ENCODE measurements at regions not wholly inside any gene's neighbourhood (a gene's known extent, or its start where the extent isn't known, plus 50 kb on each side); places are given as distances from the start of the nearest gene placed in this dataset.
A peak's percentile ranks its signal among the peaks of the same experiment; 100 is the strongest.

DNA sequence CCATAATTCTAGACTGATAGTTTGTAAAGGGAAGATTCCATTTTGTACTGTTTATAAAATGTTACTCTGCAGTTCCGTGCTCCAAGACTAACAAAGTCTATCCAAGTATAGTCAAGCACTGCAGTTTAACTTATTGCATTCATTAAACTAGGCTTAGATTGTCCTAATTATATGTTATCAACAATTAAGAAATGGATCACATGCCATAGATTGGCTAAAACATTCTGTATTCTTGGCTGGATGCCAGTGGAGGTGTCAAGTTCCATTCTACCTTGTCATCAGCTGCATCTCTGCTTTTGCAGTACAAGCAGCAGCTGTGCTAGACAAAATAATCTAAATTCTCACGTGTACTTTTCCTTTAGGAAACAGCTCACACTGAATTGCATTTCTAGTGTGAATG, 69.4 kb upstream of the MEF2C start:
- no peak overlapping the region for H3K9ac ChIP-seq (ENCODE audit: low read length in 3 of 3)
- H3K36me3 ChIP-seq (ENCODE audit: control insufficient read depth in 2 of 3, insufficient read depth in 3 of 3, low read length in 3 of 3): no peaks in the 10 kb centered on the region
- H3K27me3 ChIP-seq (ENCODE audit: control insufficient read depth, insufficient read depth, low read length): no peaks in the 10 kb centered on the region
- peak in 4 of 5 donors; percentile 47 to 76 (median 61) for DNase-seq
- H3K9me3 ChIP-seq (ENCODE audit: control insufficient read depth in 2 of 3, insufficient read depth in 1 of 3, low read length in 3 of 3): no peaks in the 10 kb centered on the region
- H3K27ac ChIP-seq (ENCODE audit: low read depth in 2 of 2, low read length in 2 of 2): no peak overlapping the region
- TF ChIP-seq, protein P1, sequence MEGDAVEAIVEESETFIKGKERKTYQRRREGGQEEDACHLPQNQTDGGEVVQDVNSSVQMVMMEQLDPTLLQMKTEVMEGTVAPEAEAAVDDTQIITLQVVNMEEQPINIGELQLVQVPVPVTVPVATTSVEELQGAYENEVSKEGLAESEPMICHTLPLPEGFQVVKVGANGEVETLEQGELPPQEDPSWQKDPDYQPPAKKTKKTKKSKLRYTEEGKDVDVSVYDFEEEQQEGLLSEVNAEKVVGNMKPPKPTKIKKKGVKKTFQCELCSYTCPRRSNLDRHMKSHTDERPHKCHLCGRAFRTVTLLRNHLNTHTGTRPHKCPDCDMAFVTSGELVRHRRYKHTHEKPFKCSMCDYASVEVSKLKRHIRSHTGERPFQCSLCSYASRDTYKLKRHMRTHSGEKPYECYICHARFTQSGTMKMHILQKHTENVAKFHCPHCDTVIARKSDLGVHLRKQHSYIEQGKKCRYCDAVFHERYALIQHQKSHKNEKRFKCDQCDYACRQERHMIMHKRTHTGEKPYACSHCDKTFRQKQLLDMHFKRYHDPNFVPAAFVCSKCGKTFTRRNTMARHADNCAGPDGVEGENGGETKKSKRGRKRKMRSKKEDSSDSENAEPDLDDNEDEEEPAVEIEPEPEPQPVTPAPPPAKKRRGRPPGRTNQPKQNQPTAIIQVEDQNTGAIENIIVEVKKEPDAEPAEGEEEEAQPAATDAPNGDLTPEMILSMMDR (IDR thresholded peaks at IDR 0.05; ENCODE audit: borderline replicate concordance, extremely low read depth, insufficient read depth): no peak
- no peaks in the 10 kb centered on the region for H3K4me1 ChIP-seq (ENCODE audit: control insufficient read depth in 2 of 3, insufficient read depth in 2 of 3, low read depth in 1 of 3, low read length in 3 of 3)
- no peak for FAIRE-seq
- H3K4me3 ChIP-seq (ENCODE audit: low read length in 3 of 3): no peak overlapping the region
- intact Hi-C loops (cut with DNase I): no loop called here

DNA sequence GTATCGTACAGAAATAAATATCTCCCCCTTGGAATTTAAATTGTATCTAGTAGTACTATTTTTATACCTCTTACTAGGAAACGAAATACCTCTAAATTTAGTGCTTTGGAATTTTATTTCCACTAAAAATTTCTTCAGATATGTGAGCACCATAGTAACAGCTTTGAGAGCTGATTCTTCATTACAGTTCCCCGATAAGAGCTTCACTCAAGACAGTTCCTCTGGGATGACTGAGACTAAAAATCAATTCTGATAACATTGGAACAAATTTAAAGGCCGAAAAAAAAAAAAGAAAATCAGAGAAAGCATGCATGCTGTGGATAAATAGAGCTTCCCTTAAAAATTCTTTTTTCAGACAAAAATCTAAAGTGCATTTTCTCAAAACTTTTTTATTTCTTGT, 68.5 kb upstream of the MEF2C start:
- no peak for FAIRE-seq
- Histone ChIP-seq H3K9ac (ENCODE audit: low read length in 3 of 3) (no peak overlapping the region), H3K27me3 (ENCODE audit: control insufficient read depth, insufficient read depth, low read length) (no peaks in the 10 kb centered on the region), H3K4me1 (ENCODE audit: control insufficient read depth in 2 of 3, insufficient read depth in 2 of 3, low read depth in 1 of 3, low read length in 3 of 3) (no peaks in the 10 kb centered on the region), H3K4me3 (ENCODE audit: low read length in 3 of 3) (no peak overlapping the region), H3K9me3 (ENCODE audit: control insufficient read depth in 2 of 3, insufficient read depth in 1 of 3, low read length in 3 of 3) (no peaks in the 10 kb centered on the region), H3K36me3 (ENCODE audit: control insufficient read depth in 2 of 3, insufficient read depth in 3 of 3, low read length in 3 of 3) (no peaks in the 10 kb centered on the region), H3K27ac (ENCODE audit: low read depth in 2 of 2, low read length in 2 of 2) (no peak overlapping the region)
- DNase-seq: no peak
- intact Hi-C loops (cut with DNase I): no loop called here
- TF ChIP-seq, protein P1 (IDR thresholded peaks at IDR 0.05; ENCODE audit: borderline replicate concordance, extremely low read depth, insufficient read depth): no peak

DNA sequence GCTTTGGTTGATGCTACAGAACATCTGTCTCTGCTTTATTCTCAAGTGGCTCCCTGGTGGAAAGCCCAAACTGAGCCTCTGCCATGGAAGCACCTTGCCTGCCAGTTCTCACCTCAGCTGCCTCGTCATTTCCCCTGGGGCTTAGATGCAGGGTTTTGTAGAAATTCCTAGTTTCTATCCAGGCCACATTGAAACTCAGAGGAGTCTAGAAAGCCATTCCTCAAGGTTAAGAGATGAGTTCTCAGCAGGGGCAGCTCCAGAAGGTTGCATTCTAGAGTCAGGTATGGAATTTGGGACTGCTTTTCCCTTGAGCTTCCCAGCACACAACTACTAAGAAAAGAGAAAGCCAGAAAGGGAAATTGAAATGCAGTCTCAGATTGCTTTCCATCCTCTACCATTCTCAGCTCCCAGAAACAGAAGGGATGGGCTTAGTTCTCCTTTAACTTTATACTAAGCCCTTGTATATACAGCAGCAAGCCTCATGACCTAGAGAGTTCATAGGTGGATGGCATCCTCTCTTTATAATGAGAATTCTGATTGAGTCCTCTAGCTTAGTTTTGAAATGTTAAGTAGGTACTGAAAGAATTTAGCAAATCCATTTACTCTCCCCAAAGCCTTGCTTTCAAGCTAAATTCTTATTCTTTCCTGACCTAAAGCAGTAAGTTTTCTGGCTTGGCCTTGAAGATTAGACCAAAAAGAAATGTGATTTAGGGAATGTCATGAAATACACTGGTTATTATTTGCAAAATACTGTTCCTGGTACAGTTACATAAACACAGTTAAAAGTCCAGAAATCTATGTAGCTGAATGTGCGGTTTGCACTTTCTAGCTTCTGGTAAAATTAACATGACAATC, 66.0 kb upstream of the MEF2C start:
- TF ChIP-seq, protein P1 (IDR thresholded peaks at IDR 0.05; ENCODE audit: borderline replicate concordance, extremely low read depth, insufficient read depth): no peak
- no peak overlapping the region for H3K27ac ChIP-seq (ENCODE audit: low read depth in 2 of 2, low read length in 2 of 2)
- intact Hi-C loops (cut with DNase I): no loop called here
- no peaks in the 10 kb centered on the region for H3K9me3 ChIP-seq (ENCODE audit: control insufficient read depth in 2 of 3, insufficient read depth in 1 of 3, low read length in 3 of 3)
- no peak for FAIRE-seq
- H3K4me1 ChIP-seq (ENCODE audit: control insufficient read depth in 2 of 3, insufficient read depth in 2 of 3, low read depth in 1 of 3, low read length in 3 of 3): no peaks in the 10 kb centered on the region
- H3K9ac ChIP-seq (ENCODE audit: low read length in 3 of 3): no peak overlapping the region
- no peaks in the 10 kb centered on the region for H3K36me3 ChIP-seq (ENCODE audit: control insufficient read depth in 2 of 3, insufficient read depth in 3 of 3, low read length in 3 of 3)
- DNase-seq: no peak
- H3K27me3 ChIP-seq (ENCODE audit: control insufficient read depth, insufficient read depth, low read length): no peaks in the 10 kb centered on the region
- no peak overlapping the region for H3K4me3 ChIP-seq (ENCODE audit: low read length in 3 of 3)
